H9 (cell line): ENCODE measurements at regions not wholly inside any gene's neighbourhood (a gene's known extent, or its start where the extent isn't known, plus 50 kb on each side); places are given as distances from the start of the nearest gene placed in this dataset.

Experiments
- DNase-seq: peaks from one replicate; pipeline ENCODE4 v3.0.0-alpha.2; 2017
- H2AFZ ChIP-seq: one replicate; pipeline ENCODE4 v1.6.1; 2013; ENCODE audit warnings: mild to moderate bottlenecking, low read length, control low read depth, moderate library complexity
- H2AK5ac ChIP-seq: 2 replicates; pipeline ENCODE4 v1.6.1; 2013; ENCODE audit warnings: low read length, control low read depth, mixed read lengths; ENCODE audit not compliant: insufficient read length
- H2BK120ac ChIP-seq: one replicate; pipeline ENCODE4 v1.6.1; 2013; ENCODE audit warnings: low read depth, mild to moderate bottlenecking, low read length, control low read depth, inconsistent platforms; ENCODE audit not compliant: poor library complexity, severe bottlenecking
- H2BK12ac ChIP-seq: 2 replicates; pipeline ENCODE4 v1.6.1; 2013; ENCODE audit warnings: low read length, control low read depth, mixed read lengths, low read depth; ENCODE audit not compliant: insufficient read length
- H2BK15ac ChIP-seq: 2 replicates; pipeline ENCODE4 v1.6.1; 2013; ENCODE audit warnings: low read depth, low read length, control low read depth
- H2BK20ac ChIP-seq: one replicate; pipeline ENCODE4 v1.6.1; 2013; ENCODE audit warnings: low read depth, mild to moderate bottlenecking, low read length, control low read depth, inconsistent platforms; ENCODE audit not compliant: poor library complexity, severe bottlenecking
- H2BK5ac ChIP-seq: 2 replicates; pipeline ENCODE4 v1.6.1; 2013; ENCODE audit warnings: low read length, control low read depth, mixed read lengths; ENCODE audit not compliant: insufficient read length
- H3K14ac ChIP-seq: 2 replicates; pipeline ENCODE4 v1.6.1; 2013; ENCODE audit warnings: low read length, control low read depth; ENCODE audit not compliant: insufficient read depth
- H3K18ac ChIP-seq: 2 replicates; pipeline ENCODE4 v1.6.1; 2013; ENCODE audit warnings: low read depth, mild to moderate bottlenecking, mixed read lengths, low read length, control low read depth; ENCODE audit not compliant: insufficient read length
- H3K23ac ChIP-seq: 2 replicates; pipeline ENCODE4 v1.6.1; 2013; ENCODE audit warnings: low read length, control low read depth, mixed read lengths, low read depth; ENCODE audit not compliant: insufficient read length
- H3K23me2 ChIP-seq: 2 replicates; pipeline ENCODE4 v1.6.1; 2013; ENCODE audit warnings: low read depth, mild to moderate bottlenecking, mixed read lengths, low read length, control low read depth; ENCODE audit not compliant: insufficient read length, poor library complexity, severe bottlenecking
- H3K27ac ChIP-seq: 2 replicates; pipeline ENCODE4 v1.5.1; 2013; ENCODE audit warnings: low read length, control low read depth, mixed read lengths, low read depth; ENCODE audit not compliant: insufficient read length
- H3K27me3 ChIP-seq: 2 replicates; pipeline ENCODE4 v1.6.1; 2013; ENCODE audit warnings: low read length, control low read depth, inconsistent platforms; ENCODE audit not compliant: insufficient read depth
- H3K4ac ChIP-seq: 2 replicates; pipeline ENCODE4 v1.6.1; 2013; ENCODE audit warnings: low read depth, mild to moderate bottlenecking, control low read depth, inconsistent platforms, low read length, moderate library complexity
- H3K4me1 ChIP-seq: 2 replicates; pipeline ENCODE4 v1.6.1; 2013; ENCODE audit warnings: low read length, control low read depth, inconsistent platforms; ENCODE audit not compliant: insufficient read depth
- H3K4me2 ChIP-seq: 2 replicates; pipeline ENCODE4 v1.6.1; 2013; ENCODE audit warnings: low read length, control low read depth, mixed read lengths; ENCODE audit not compliant: insufficient read length, insufficient read depth
- H3K56ac ChIP-seq: 2 replicates; pipeline ENCODE4 v1.6.1; 2013; ENCODE audit warnings: low read depth, mild to moderate bottlenecking, mixed read lengths, low read length, control low read depth; ENCODE audit not compliant: insufficient read length
- H3K79me1 ChIP-seq: 2 replicates; pipeline ENCODE4 v1.6.1; 2013; ENCODE audit warnings: low read depth, mild to moderate bottlenecking, moderate library complexity, low read length, control low read depth, inconsistent platforms; ENCODE audit not compliant: insufficient read depth, poor library complexity, severe bottlenecking
- H3K79me2 ChIP-seq: 2 replicates; pipeline ENCODE4 v1.6.1; 2013; ENCODE audit warnings: low read length, control low read depth, inconsistent platforms; ENCODE audit not compliant: insufficient read depth
- H3K9ac ChIP-seq: 2 replicates; pipeline ENCODE4 v1.6.1; 2013; ENCODE audit warnings: low read length, control low read depth, mixed read lengths; ENCODE audit not compliant: insufficient read length; ENCODE audit errors: extremely low read depth
- H3K9me3 ChIP-seq: one replicate; pipeline ENCODE4 v1.6.1; 2013; ENCODE audit warnings: low read depth, low read length, inconsistent platforms; ENCODE audit not compliant: control insufficient read depth
- H3T11ph ChIP-seq: one replicate; pipeline ENCODE4 v1.6.1; 2013; ENCODE audit warnings: mild to moderate bottlenecking, low read length, control low read depth, inconsistent platforms
- H4K20me1 ChIP-seq: one replicate; pipeline ENCODE4 v1.6.1; 2013; ENCODE audit not compliant: control insufficient read depth, insufficient read length, insufficient read depth
- H4K5ac ChIP-seq: 2 replicates; pipeline ENCODE4 v1.6.1; 2013; ENCODE audit warnings: low read depth, mild to moderate bottlenecking, mixed read lengths, low read length, control low read depth; ENCODE audit not compliant: insufficient read length
- H4K8ac ChIP-seq: replicated peaks from 2 replicates; pipeline ENCODE4 v1.6.1; 2013; ENCODE audit warnings: low read length, control low read depth, mixed read lengths, low read depth; ENCODE audit not compliant: insufficient read length
- H4K91ac ChIP-seq: 2 replicates; pipeline ENCODE4 v1.6.1; 2013; ENCODE audit warnings: low read depth, mild to moderate bottlenecking, moderate library complexity, mixed read lengths, low read length, control low read depth; ENCODE audit not compliant: insufficient read length
- H3K27ac Mint-ChIP-seq, 3 experiments: 2 replicates in 2 of 3; 3 replicates in 1 of 3; pipeline ENCODE4 v1.8.0; 2020 to 2021; ENCODE audit warnings: mixed read lengths in 3 of 3, mild to moderate bottlenecking in 1 of 3, moderate library complexity in 1 of 3
- H3K27me3 Mint-ChIP-seq: 2 replicates; pipeline ENCODE4 v1.8.0; 2021; ENCODE audit warnings: low read depth, mild to moderate bottlenecking, moderate library complexity, mixed read lengths
- H3K36me3 Mint-ChIP-seq, 3 experiments: 2 replicates in 2 of 3; 3 replicates in 1 of 3; pipeline ENCODE4 v1.8.0; 2020 to 2021; ENCODE audit warnings: low read depth in 3 of 3, mixed read lengths in 3 of 3; ENCODE audit not compliant: insufficient read depth in 1 of 3
- H3K4me1 Mint-ChIP-seq, 2 experiments: 2 replicates each; pipeline ENCODE4 v1.8.0; 2020; ENCODE audit warnings: mixed read lengths in 2 of 2
- H3K4me3 Mint-ChIP-seq, 2 experiments: 2 replicates in 1 of 2; 3 replicates in 1 of 2; pipeline ENCODE4 v1.8.0; 2020 to 2021; ENCODE audit warnings: mild to moderate bottlenecking in 2 of 2, mixed read lengths in 2 of 2, moderate library complexity in 1 of 2
- H3K9me3 Mint-ChIP-seq, 2 experiments: 2 replicates in 1 of 2; 3 replicates in 1 of 2; pipeline ENCODE4 v1.8.0; 2020; ENCODE audit warnings: mild to moderate bottlenecking in 2 of 2, mixed read lengths in 2 of 2, moderate library complexity in 1 of 2
- WGBS: extraction: QIAGEN DNeasy Blood & Tissue Kit; methylation state at CpG from one replicate; pipeline ENCODE4 v1.1.7; 2013; ENCODE audit warnings: missing lambda C conversion rate, low lambda C conversion rate, mixed read lengths; ENCODE audit not compliant: insufficient read length; ENCODE audit errors: extremely low coverage; 5-methylcytosine and 5-hydroxymethylcytosine counted together
- TF ChIP-seq, protein P1 (sequence below): fragments of 200-600 bp; sonication (generic); conservative IDR thresholded peaks from 3 replicates; pipeline ENCODE4 v1.8.0; 2021; ENCODE audit warnings: antibody characterized with exemption, mild to moderate bottlenecking

DNA sequence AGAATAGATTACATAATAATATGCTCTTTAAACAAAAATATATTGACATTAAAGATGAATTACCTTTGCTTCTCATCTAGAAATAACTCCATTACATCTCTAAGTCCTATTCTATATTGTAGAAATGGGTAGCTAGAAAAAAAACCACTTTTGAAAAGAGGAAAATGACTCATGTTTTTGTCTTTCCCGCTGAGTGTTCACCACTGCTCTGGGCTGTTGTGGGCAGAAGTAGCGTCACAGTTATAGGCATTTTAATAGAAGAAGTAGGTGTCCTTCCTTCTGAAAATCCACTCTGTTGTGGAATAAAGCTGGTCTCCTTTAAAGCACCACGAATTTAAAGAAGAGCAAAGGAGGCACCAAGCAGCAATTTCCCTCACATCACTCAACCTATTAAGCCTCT lies 117.6 kb upstream of the NFE2L3 start:
- Histone ChIP-seq H3K18ac (no peak overlapping the region), H3K27me3 (no peaks in the 10 kb centered on the region), H2AFZ (no peak overlapping the region), H4K20me1 (no peaks in the 10 kb centered on the region), H3K56ac (no peak overlapping the region), H3K23me2 (no peaks in the 10 kb centered on the region), H3K4ac (no peak overlapping the region), H3K9ac (no peak overlapping the region), H2AK5ac (no peak overlapping the region), H4K91ac (no peak overlapping the region), H3K23ac (no peak overlapping the region), H3K79me1 (no peaks in the 10 kb centered on the region), H2BK20ac (no peak overlapping the region), H2BK12ac (no peak overlapping the region), H2BK15ac (no peak overlapping the region), H2BK120ac (no peak overlapping the region), H3K4me2 (no peak overlapping the region), H3K4me1 (no peaks in the 10 kb centered on the region), H3K79me2 (no peaks in the 10 kb centered on the region), H3T11ph (no peak overlapping the region), H3K14ac (no peak overlapping the region), H4K5ac (no peak overlapping the region), H4K8ac (no peak overlapping the region), H2BK5ac (no peak overlapping the region), H3K9me3 (no peaks in the 10 kb centered on the region), H3K27ac (no peak overlapping the region)
- DNase-seq: no peak
- no peaks in the 10 kb centered on the region for H3K4me1 Mint-ChIP-seq
- no peak overlapping the region for H3K4me3 Mint-ChIP-seq
- no peak overlapping the region for H3K27ac Mint-ChIP-seq
- WGBS: no CpG with 5 or more reads among the region's 3 CpGs
- H3K27me3 Mint-ChIP-seq: peaks cover 8% of the 10 kb centered on the region; the same call in 1 of the 2 replicates
- H3K9me3 Mint-ChIP-seq: peaks cover 0 to 3% of the 10 kb centered on the region in 2 experiments; a peak in 1 of 5 replicates
- TF ChIP-seq, protein P1, sequence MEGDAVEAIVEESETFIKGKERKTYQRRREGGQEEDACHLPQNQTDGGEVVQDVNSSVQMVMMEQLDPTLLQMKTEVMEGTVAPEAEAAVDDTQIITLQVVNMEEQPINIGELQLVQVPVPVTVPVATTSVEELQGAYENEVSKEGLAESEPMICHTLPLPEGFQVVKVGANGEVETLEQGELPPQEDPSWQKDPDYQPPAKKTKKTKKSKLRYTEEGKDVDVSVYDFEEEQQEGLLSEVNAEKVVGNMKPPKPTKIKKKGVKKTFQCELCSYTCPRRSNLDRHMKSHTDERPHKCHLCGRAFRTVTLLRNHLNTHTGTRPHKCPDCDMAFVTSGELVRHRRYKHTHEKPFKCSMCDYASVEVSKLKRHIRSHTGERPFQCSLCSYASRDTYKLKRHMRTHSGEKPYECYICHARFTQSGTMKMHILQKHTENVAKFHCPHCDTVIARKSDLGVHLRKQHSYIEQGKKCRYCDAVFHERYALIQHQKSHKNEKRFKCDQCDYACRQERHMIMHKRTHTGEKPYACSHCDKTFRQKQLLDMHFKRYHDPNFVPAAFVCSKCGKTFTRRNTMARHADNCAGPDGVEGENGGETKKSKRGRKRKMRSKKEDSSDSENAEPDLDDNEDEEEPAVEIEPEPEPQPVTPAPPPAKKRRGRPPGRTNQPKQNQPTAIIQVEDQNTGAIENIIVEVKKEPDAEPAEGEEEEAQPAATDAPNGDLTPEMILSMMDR: no peak
- no peaks in the 10 kb centered on the region; a peak in 1 of 7 replicates for H3K36me3 Mint-ChIP-seq
